ENCODE measurements at regions not wholly inside any gene's neighbourhood (a gene's known extent, or its start where the extent isn't known, plus 50 kb on each side); places are given as distances from the start of the nearest gene placed in this dataset.

DNA sequence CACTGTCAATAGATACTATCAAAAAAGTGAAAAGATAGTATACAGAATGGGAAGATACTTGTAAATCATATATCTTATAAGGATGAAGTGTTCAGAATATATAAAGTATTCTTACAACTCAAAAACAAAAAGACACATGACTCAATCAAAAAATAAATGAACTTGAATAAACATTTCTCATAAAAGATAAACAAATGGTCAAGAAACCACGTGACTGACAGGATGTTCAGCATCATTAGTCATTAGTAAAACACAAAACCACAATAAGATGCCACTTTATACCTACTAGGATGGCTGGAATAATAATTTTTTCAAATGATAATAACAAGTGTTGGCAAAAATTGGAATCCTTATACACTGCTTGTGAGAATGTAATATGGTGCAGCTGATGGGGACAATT, 729.1 kb upstream of the HS3ST5 start:
- TF ChIP-seq CTCF (IDR thresholded peaks at IDR 0.05) = no peak
- no peak for TF ChIP-seq POLR2AphosphoS5 (IDR thresholded peaks at IDR 0.05; ENCODE audit: low read depth, low read length)
- no peak for TF ChIP-seq SIN3A (IDR thresholded peaks at IDR 0.05; ENCODE audit: borderline replicate concordance, insufficient read depth, low read depth, low read length)
